Retinal pigment epithelial cell (primary cell): ENCODE measurements at regions not wholly inside any gene's neighbourhood (a gene's known extent, or its start where the extent isn't known, plus 50 kb on each side); places are given as distances from the start of the nearest gene placed in this dataset.
A peak's percentile ranks its signal among the peaks of the same experiment; 100 is the strongest.

ENCODE experiments used
- DNase-seq: peaks from one replicate; pipeline ENCODE4 v3.0.0-alpha.2; 2010; ENCODE audit warnings: low read depth
- H3K4me3 ChIP-seq: 2 replicates; pipeline ENCODE4 v1.5.1; 2011; ENCODE audit warnings: mild to moderate bottlenecking, low read length, control low read depth, moderate library complexity
- TF ChIP-seq, protein P1 (sequence below): conservative IDR thresholded peaks from 2 replicates; pipeline ENCODE4 v1.5.1; 2011; ENCODE audit warnings: low read depth, low read length, control low read depth, inconsistent platforms

DNA sequence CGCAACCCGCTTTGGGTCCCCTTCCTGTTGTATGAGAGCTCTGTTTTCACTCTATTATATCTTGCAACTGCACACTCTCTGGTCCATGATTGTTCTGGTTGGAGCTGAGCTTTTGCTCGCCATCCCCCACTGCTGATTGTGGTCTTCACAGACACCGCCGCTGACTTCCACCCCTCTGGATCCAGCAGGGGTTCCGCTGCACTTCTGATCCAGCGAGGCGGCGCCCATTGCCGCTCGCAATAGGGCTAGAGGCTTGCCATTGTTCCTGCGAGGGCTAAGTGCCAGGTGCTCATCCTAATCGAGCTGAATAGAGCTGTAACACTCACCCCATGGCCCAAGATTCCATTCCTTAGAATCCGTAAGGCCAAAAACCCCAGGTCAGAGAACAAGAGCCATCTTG lies 1905.8 kb upstream of the RAG2 start:
- no peak for DNase-seq
- TF ChIP-seq, protein P1, sequence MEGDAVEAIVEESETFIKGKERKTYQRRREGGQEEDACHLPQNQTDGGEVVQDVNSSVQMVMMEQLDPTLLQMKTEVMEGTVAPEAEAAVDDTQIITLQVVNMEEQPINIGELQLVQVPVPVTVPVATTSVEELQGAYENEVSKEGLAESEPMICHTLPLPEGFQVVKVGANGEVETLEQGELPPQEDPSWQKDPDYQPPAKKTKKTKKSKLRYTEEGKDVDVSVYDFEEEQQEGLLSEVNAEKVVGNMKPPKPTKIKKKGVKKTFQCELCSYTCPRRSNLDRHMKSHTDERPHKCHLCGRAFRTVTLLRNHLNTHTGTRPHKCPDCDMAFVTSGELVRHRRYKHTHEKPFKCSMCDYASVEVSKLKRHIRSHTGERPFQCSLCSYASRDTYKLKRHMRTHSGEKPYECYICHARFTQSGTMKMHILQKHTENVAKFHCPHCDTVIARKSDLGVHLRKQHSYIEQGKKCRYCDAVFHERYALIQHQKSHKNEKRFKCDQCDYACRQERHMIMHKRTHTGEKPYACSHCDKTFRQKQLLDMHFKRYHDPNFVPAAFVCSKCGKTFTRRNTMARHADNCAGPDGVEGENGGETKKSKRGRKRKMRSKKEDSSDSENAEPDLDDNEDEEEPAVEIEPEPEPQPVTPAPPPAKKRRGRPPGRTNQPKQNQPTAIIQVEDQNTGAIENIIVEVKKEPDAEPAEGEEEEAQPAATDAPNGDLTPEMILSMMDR: no peak
- no peak overlapping the region for H3K4me3 ChIP-seq

DNA sequence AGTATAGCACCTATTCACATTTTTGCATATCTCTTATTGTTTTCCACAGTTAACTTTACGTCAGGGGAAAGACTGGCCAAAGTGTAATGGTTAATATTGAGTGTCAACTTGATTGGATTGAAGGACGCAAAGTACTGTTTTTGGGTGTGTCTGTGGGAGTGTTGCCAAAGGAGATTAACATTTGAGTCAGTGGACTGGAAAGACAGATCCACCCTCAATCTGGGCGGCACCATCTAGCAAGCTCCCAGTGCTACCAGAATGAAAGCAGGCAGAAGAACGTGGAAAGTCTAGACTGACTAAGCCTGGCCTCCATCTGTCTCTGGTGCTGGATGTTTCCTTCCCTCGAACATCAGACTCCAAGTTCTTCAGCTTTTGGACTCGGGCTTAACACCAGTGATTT lies 1900.7 kb upstream of the RAG2 start:
- TF ChIP-seq, protein P1: no peak
- DNase-seq: no peak
- H3K4me3 ChIP-seq: no peak overlapping the region

DNA sequence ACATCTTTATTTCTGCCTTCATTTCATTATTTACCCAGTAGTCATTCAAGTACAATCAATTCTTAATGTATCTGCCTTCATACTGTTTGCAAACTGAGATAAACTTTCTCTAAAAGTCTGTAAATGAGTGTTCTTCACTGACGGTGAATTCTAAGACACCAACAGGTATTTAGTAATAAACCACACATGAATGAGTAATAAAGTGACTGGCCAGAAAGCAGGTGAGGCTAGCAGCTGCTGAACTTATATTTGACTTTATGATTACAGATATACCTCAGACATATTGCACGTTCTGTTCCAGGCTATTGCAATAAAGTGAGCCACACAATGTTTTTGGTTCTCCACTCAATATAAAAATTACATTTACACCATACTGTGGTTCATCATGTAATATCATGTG lies 1894.0 kb upstream of the RAG2 start:
- TF ChIP-seq, protein P1: no peak
- H3K4me3 ChIP-seq: no peak overlapping the region
- no peak for DNase-seq

DNA sequence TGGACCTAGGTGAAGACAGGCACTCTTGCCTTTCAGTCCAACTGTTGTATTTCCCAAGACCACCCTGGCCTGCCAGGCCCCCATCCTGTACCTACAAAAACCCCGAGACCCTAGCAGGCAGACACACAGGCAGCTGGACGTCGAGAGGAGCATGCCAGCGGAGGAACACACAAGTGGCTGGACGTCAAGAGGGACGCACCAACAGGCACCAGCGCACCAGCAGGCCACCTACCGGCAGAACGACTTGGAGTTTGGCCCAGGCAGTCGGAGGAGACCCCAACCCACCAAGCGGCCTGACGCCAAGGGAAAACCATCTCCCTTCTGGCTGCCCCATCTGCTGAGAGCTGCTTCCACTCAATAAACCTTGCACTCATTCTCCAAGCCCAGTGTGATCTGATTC lies 1883.4 kb upstream of the RAG2 start:
- H3K4me3 ChIP-seq: no peak overlapping the region
- TF ChIP-seq, protein P1: no peak
- DNase-seq: no peak

DNA sequence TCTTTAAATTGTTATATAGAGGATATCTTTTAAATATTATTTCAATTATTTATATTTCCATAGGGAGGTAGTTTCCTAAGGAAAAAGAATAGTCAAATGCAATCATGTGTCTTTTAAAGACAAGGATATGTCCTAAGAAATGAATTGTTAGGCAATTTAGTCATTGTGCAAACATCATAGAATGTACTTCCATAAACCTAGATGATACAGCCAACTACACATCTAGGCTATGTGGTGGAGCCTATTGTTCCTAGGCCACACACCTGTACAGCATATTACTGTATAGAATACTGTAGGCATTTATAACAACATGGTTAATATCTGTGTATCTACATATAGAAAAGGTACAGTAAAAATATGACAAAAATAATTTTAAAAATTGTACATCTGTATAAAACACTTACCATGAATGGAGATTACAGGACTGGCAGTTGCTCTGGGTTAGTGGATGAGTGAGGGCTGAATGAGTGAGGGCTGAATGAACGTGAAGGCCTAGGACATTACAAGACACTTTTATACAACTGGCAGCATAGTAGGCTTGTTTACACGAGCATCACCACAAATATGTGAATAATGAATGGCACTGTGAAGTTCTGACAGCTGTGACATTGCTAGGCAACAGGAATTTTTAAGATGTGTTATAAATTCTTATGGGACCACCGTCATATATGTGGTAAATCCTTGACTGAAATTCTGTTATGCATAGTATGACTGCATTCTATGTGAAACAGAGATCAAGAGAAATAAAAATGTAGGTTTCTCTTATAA lies 1879.0 kb upstream of the RAG2 start:
- DNase-seq: no peak
- no peak overlapping the region for H3K4me3 ChIP-seq
- TF ChIP-seq, protein P1: no peak

DNA sequence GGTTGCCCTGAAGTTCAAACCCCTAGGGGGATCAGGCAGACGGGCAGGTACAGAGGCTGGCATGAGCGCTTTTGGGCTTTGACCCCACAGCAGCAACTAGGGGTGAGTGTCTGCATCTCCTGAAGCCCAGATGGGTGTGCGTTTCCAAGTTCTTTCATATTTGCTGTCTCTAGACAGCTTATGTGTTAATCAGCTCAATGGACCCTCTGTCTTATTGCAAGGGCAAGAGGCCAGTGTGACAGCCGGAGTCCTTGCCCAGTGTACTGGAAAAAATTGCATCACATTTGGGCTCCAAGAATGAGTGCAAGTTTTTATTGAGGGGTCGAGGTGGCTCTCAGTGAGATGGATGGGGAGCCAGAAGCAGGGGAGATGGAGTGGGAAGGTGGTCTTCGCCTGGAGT lies 1863.7 kb upstream of the RAG2 start:
- H3K4me3 ChIP-seq: no peak overlapping the region
- DNase-seq: no peak
- TF ChIP-seq, protein P1: no peak

DNA sequence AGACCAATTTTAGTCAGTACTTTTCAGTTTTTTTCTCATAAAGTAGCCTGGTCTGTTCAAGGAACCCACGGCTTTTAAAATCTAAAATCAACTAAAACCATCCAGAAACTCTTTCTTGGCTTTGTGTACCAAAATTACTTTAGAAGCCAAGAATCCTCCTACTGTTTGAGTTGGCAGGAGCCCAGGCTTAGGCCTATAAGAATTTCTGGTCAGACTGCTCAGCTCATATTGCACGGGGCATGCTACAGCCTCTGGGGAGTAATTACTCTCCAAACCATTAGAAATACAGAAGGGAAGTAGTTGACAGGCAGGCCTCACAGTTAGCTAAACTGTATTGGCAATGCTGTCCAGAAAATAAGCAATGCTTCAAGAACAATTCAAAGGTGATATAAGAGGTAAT lies 1862.9 kb upstream of the RAG2 start:
- no peak overlapping the region for H3K4me3 ChIP-seq
- DNase-seq: peak; percentile 73
- TF ChIP-seq, protein P1: no peak
